ENCODE measurements at regions not wholly inside any gene's neighbourhood (a gene's known extent, or its start where the extent isn't known, plus 50 kb on each side); places are given as distances from the start of the nearest gene placed in this dataset.

DNA sequence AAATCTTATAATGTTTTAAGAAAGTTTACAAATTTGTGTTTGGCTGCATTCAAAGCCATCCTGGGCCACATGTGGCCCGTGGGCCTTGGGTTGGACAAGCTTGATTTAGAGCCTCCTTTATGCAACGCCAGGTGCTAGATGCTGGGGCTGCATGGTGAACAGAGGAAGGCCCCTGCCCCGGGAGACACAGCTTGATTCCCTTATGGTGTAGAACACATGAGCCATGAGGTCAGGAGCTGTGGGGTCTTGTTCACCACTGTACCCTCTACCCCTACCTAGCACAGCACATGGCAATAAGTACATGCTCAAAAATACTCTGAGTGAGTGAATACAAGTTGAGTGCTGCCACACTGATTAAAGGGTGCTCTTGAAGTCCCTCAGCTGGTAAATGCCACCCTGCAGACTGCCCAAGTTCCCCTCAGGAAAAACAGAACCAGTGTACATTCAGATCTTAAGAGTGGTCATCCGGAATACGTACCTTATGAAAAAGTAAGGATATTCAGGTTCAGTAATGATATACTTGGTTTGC lies 71.9 kb downstream of the ARRDC3 start:
- TF ChIP-seq POLR2A (IDR thresholded peaks at IDR 0.05): no peak
- TF ChIP-seq, protein P1, sequence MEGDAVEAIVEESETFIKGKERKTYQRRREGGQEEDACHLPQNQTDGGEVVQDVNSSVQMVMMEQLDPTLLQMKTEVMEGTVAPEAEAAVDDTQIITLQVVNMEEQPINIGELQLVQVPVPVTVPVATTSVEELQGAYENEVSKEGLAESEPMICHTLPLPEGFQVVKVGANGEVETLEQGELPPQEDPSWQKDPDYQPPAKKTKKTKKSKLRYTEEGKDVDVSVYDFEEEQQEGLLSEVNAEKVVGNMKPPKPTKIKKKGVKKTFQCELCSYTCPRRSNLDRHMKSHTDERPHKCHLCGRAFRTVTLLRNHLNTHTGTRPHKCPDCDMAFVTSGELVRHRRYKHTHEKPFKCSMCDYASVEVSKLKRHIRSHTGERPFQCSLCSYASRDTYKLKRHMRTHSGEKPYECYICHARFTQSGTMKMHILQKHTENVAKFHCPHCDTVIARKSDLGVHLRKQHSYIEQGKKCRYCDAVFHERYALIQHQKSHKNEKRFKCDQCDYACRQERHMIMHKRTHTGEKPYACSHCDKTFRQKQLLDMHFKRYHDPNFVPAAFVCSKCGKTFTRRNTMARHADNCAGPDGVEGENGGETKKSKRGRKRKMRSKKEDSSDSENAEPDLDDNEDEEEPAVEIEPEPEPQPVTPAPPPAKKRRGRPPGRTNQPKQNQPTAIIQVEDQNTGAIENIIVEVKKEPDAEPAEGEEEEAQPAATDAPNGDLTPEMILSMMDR (IDR thresholded peaks at IDR 0.05): no peak

Measured in heart left ventricle (tissue), 13 donors.